ENCODE measurements at regions not wholly inside any gene's neighbourhood (a gene's known extent, or its start where the extent isn't known, plus 50 kb on each side); places are given as distances from the start of the nearest gene placed in this dataset.

GRCh38 chr2:225137971-225138370 is 95.7 kb upstream of the DOCK10 start:
- peak; percentile 3 for DNase-seq (ENCODE audit: low spot score)

GRCh38 chr2:225136552-225136951 is 94.3 kb upstream of the DOCK10 start:
- DNase-seq (ENCODE audit: low spot score), result no peak

- DNase-seq (ENCODE audit: low spot score), result no peak
These were observed 89.6 kb upstream of the DOCK10 start for GRCh38 chr2:225131898-225132297.

- no peak for DNase-seq (ENCODE audit: low spot score)
These were observed 87.8 kb upstream of the DOCK10 start for GRCh38 chr2:225130093-225130492.

- no peak for DNase-seq (ENCODE audit: low spot score)
These were observed 82.2 kb upstream of the DOCK10 start for GRCh38 chr2:225124311-225125017.

- peak; percentile 16 for DNase-seq (ENCODE audit: low spot score)
These were observed 80.6 kb upstream of the DOCK10 start for GRCh38 chr2:225122583-225123486.

GRCh38 chr2:225122007-225122406 is 79.7 kb upstream of the DOCK10 start:
- DNase-seq (ENCODE audit: low spot score), result no peak

GRCh38 chr2:225120186-225120585 is 77.9 kb upstream of the DOCK10 start:
- DNase-seq (ENCODE audit: low spot score), result no peak

GRCh38 chr2:225117051-225117716 is 74.9 kb upstream of the DOCK10 start:
- no peak for DNase-seq (ENCODE audit: low spot score)

GRCh38 chr2:225114786-225115323 is 72.6 kb upstream of the DOCK10 start:
- DNase-seq (ENCODE audit: low spot score), result no peak

- no peak for DNase-seq (ENCODE audit: low spot score)
These were observed 71.2 kb upstream of the DOCK10 start for GRCh38 chr2:225113371-225114015.

GRCh38 chr2:225112362-225113126 is 70.3 kb upstream of the DOCK10 start:
- no peak for DNase-seq (ENCODE audit: low spot score)

GRCh38 chr2:225108805-225109204 is 66.5 kb upstream of the DOCK10 start:
- no peak for DNase-seq (ENCODE audit: low spot score)

- DNase-seq (ENCODE audit: low spot score), result no peak
These were observed 62.7 kb upstream of the DOCK10 start for GRCh38 chr2:225104971-225105370.

GRCh38 chr2:225104321-225104720 is 62.1 kb upstream of the DOCK10 start:
- no peak for DNase-seq (ENCODE audit: low spot score)

- DNase-seq (ENCODE audit: low spot score), result no peak
These were observed 61.5 kb upstream of the DOCK10 start for GRCh38 chr2:225103737-225104141.

- DNase-seq (ENCODE audit: low spot score), result peak; percentile 81
These were observed 58.6 kb upstream of the DOCK10 start for GRCh38 chr2:225100856-225101294.

- DNase-seq (ENCODE audit: low spot score), result no peak
These were observed 58.0 kb upstream of the DOCK10 start for GRCh38 chr2:225100269-225100668.

GRCh38 chr2:225097035-225097434 is 54.8 kb upstream of the DOCK10 start:
- no peak for DNase-seq (ENCODE audit: low spot score)

All from RKO (cell line).